PFSK-1 (cell line): ENCODE measurements at regions not wholly inside any gene's neighbourhood (a gene's known extent, or its start where the extent isn't known, plus 50 kb on each side); places are given as distances from the start of the nearest gene placed in this dataset.

Experiments used
- FOXP2 ChIP-seq: optimal IDR thresholded peaks from 2 replicates; pipeline ENCODE3; 2011; ENCODE audit warnings: borderline replicate concordance, control low read depth, inconsistent platforms; ENCODE audit not compliant: insufficient read depth; ENCODE audit errors: extremely low read length, extremely low read depth
- POLR2AphosphoS5 ChIP-seq: IDR thresholded peaks from 2 replicates; pipeline ENCODE4 v1.6.1; 2012; ENCODE audit warnings: low read depth, mild to moderate bottlenecking, control low read depth, low read length, moderate library complexity
- SIN3A ChIP-seq: IDR thresholded peaks from 2 replicates; pipeline ENCODE4 v1.6.1; 2012; ENCODE audit warnings: mild to moderate bottlenecking, low read length, moderate library complexity, borderline replicate concordance; ENCODE audit not compliant: insufficient read depth
- TAF1 ChIP-seq: IDR thresholded peaks from 2 replicates; pipeline ENCODE4 v1.6.1; 2012; ENCODE audit warnings: low read length, control low read depth, borderline replicate concordance; ENCODE audit not compliant: insufficient read depth
- TF ChIP-seq, protein P1 (sequence below), 2 experiments: IDR thresholded peaks; 2 replicates each; pipeline versions ENCODE4 v1.6.1 to v1.8.0; 2011 to 2012; ENCODE audit warnings: low read depth in 2 of 2, low read length in 2 of 2, control low read depth in 1 of 2, inconsistent platforms in 1 of 2, mild to moderate bottlenecking in 1 of 2, moderate library complexity in 1 of 2; ENCODE audit not compliant: insufficient read depth in 1 of 2

- no peak for TF ChIP-seq POLR2AphosphoS5
- TF ChIP-seq, protein P1, sequence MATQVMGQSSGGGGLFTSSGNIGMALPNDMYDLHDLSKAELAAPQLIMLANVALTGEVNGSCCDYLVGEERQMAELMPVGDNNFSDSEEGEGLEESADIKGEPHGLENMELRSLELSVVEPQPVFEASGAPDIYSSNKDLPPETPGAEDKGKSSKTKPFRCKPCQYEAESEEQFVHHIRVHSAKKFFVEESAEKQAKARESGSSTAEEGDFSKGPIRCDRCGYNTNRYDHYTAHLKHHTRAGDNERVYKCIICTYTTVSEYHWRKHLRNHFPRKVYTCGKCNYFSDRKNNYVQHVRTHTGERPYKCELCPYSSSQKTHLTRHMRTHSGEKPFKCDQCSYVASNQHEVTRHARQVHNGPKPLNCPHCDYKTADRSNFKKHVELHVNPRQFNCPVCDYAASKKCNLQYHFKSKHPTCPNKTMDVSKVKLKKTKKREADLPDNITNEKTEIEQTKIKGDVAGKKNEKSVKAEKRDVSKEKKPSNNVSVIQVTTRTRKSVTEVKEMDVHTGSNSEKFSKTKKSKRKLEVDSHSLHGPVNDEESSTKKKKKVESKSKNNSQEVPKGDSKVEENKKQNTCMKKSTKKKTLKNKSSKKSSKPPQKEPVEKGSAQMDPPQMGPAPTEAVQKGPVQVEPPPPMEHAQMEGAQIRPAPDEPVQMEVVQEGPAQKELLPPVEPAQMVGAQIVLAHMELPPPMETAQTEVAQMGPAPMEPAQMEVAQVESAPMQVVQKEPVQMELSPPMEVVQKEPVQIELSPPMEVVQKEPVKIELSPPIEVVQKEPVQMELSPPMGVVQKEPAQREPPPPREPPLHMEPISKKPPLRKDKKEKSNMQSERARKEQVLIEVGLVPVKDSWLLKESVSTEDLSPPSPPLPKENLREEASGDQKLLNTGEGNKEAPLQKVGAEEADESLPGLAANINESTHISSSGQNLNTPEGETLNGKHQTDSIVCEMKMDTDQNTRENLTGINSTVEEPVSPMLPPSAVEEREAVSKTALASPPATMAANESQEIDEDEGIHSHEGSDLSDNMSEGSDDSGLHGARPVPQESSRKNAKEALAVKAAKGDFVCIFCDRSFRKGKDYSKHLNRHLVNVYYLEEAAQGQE (IDR thresholded peaks at IDR 0.05; ENCODE audit: insufficient read depth in 1 of 2, low read depth in 2 of 2, low read length in 2 of 2): no peak
- TF ChIP-seq TAF1: no peak
- no peak for TF ChIP-seq FOXP2
- TF ChIP-seq SIN3A: no peak
These were observed 70.9 kb upstream of the HMCN1 start for GRCh38 chr1:185663332-185663731.

GRCh38 chr1:185661971-185662370 lies 72.2 kb upstream of the HMCN1 start:
- TF ChIP-seq FOXP2: no peak
- TF ChIP-seq, protein P1 (IDR thresholded peaks at IDR 0.05; ENCODE audit: insufficient read depth in 1 of 2, low read depth in 2 of 2, low read length in 2 of 2): no peak
- TF ChIP-seq TAF1: no peak
- TF ChIP-seq POLR2AphosphoS5: no peak
- TF ChIP-seq SIN3A: no peak

DNA sequence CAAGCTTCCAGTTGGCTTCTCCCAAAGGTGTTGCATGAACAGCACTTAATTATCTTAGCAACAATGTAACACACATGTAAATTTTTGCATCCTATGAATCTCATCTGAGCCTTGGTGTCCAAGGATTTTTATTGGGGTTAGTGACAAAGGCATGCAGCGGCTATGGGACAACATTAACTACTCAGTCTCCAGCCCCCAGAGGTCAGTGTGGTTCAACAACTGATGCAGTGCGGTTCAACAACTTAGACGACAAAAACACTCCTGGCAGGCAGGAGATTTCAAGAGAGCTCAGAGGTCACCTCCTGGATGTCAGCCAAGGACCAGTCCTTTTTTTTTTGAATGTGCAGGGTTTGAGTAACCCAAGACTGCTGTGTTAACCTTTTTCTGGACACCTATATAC lies 77.5 kb upstream of the HMCN1 start:
- TF ChIP-seq, protein P1 (IDR thresholded peaks at IDR 0.05; ENCODE audit: insufficient read depth in 1 of 2, low read depth in 2 of 2, low read length in 2 of 2): no peak
- TF ChIP-seq POLR2AphosphoS5 (no peak), FOXP2 (no peak), SIN3A (no peak), TAF1 (no peak)

DNA sequence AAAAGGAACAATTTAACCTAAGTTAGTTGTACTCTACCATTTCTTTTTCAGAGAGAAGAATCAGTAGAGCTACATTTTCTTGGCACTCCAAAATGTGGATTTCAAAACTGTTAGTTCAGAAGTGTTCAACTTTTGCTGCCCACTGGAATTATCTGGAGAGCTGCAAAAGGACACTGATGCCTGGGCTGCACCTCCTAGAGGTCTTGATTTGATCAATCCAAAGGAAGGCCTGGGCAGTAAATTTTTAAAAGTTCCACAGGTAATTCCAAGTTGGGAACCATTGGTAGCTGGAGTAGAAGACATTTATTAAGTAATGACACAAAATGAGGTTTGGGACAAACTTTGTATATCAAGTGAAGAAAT lies 79.3 kb upstream of the HMCN1 start:
- TF ChIP-seq POLR2AphosphoS5 (no peak), TAF1 (no peak), FOXP2 (no peak), SIN3A (no peak)
- TF ChIP-seq, protein P1 (IDR thresholded peaks at IDR 0.05; ENCODE audit: insufficient read depth in 1 of 2, low read depth in 2 of 2, low read length in 2 of 2): no peak
